Peyer's patch (tissue), 4 donors: ENCODE measurements at regions not wholly inside any gene's neighbourhood (a gene's known extent, or its start where the extent isn't known, plus 50 kb on each side); places are given as distances from the start of the nearest gene placed in this dataset.

Source experiments
- DNase-seq, 3 donors: peaks; one replicate each; pipeline ENCODE4 v3.0.0-alpha.2; 2017 to 2019
- H3K27ac ChIP-seq, 4 donors: fragments of 200-600 bp; sonication (generic); one replicate each; pipeline ENCODE4 v1.5.1; 2016 to 2019
- H3K27me3 ChIP-seq, 2 donors: fragments of 200-600 bp; sonication (generic); one replicate each; pipeline ENCODE4 v1.5.1; 2019
- H3K36me3 ChIP-seq, 3 donors: fragments of 200-600 bp; sonication (generic); one replicate each; pipeline ENCODE4 v1.5.1; 2016 to 2019
- H3K4me1 ChIP-seq, 4 donors: fragments of 200-600 bp; sonication (generic); one replicate each; pipeline ENCODE4 v1.5.1; 2016 to 2019
- H3K4me3 ChIP-seq, 4 donors: fragments of 200-600 bp; sonication (generic); 1 replicate in 3 of 4; 2 replicates in 1 of 4; pipeline ENCODE4 v1.5.1; 2016 to 2019; ENCODE audit warnings: mild to moderate bottlenecking in 1 of 4
- H3K9me3 ChIP-seq, 4 donors: fragments of 200-600 bp; sonication (generic); one replicate each; pipeline ENCODE4 v1.5.1; 2016 to 2019; ENCODE audit warnings: mild to moderate bottlenecking in 1 of 4
- CTCF ChIP-seq, 6 experiments: fragments of 450-650 bp in 4 of 6; fragments of 200-600 bp in 2 of 6; sonication (generic) in 1 of 6; IDR thresholded peaks; one replicate each; pipeline ENCODE4 v1.5.1; 2017 to 2019; ENCODE audit warnings: antibody characterized with exemption in 6 of 6, mild to moderate bottlenecking in 3 of 6, moderate library complexity in 1 of 6
- POLR2A ChIP-seq, 2 donors: fragments of 450-650 bp; IDR thresholded peaks; one replicate each; pipeline ENCODE4 v1.5.1; 2017; ENCODE audit warnings: antibody characterized with exemption in 2 of 2, mild to moderate bottlenecking in 2 of 2, moderate library complexity in 2 of 2

- TF ChIP-seq POLR2A (IDR thresholded peaks at IDR 0.05): no peak
- no peak for TF ChIP-seq CTCF (IDR thresholded peaks at IDR 0.05)
- H3K4me1 ChIP-seq: no peaks in the 10 kb centered on the region
- no peak overlapping the region for H3K4me3 ChIP-seq
- H3K36me3 ChIP-seq: no peaks in the 10 kb centered on the region
- no peaks in the 10 kb centered on the region for H3K9me3 ChIP-seq
- no peaks in the 10 kb centered on the region for H3K27me3 ChIP-seq
- no peak for DNase-seq
- H3K27ac ChIP-seq: no peak overlapping the region
Measured at GRCh38 chr7:132733860-132734259, 157.6 kb upstream of the PLXNA4 start.

- no peaks in the 10 kb centered on the region for H3K36me3 ChIP-seq
- no peak for TF ChIP-seq POLR2A (IDR thresholded peaks at IDR 0.05)
- no peaks in the 10 kb centered on the region for H3K9me3 ChIP-seq
- H3K4me3 ChIP-seq: no peak overlapping the region
- DNase-seq: no peak
- H3K4me1 ChIP-seq: no peaks in the 10 kb centered on the region
- H3K27ac ChIP-seq: no peak overlapping the region
- no peaks in the 10 kb centered on the region for H3K27me3 ChIP-seq
Measured at GRCh38 chr7:132732321-132732865, 156.1 kb upstream of the PLXNA4 start.

- DNase-seq: no peak
- Histone ChIP-seq H3K4me1 (no peaks in the 10 kb centered on the region), H3K4me3 (no peak overlapping the region), H3K27ac (no peak overlapping the region), H3K9me3 (no peaks in the 10 kb centered on the region), H3K36me3 (no peaks in the 10 kb centered on the region), H3K27me3 (no peaks in the 10 kb centered on the region)
- TF ChIP-seq CTCF (IDR thresholded peaks at IDR 0.05): no peak
- no peak for TF ChIP-seq POLR2A (IDR thresholded peaks at IDR 0.05)
Measured at GRCh38 chr7:132730105-132730504, 153.8 kb upstream of the PLXNA4 start.

GRCh38 chr7:132723506-132724081 is 147.3 kb upstream of the PLXNA4 start:
- Histone ChIP-seq H3K9me3 (peaks cover 0 to 4% (median 0%) of the 10 kb centered on the region in 4 donors), H3K4me1 (no peaks in the 10 kb centered on the region), H3K27ac (no peak overlapping the region), H3K27me3 (no peaks in the 10 kb centered on the region), H3K36me3 (no peaks in the 10 kb centered on the region), H3K4me3 (no peak overlapping the region)
- TF ChIP-seq CTCF (IDR thresholded peaks at IDR 0.05): no peak
- no peak for TF ChIP-seq POLR2A (IDR thresholded peaks at IDR 0.05)
- DNase-seq: no peak

- Histone ChIP-seq H3K4me1 (no peaks in the 10 kb centered on the region), H3K4me3 (no peak overlapping the region), H3K36me3 (no peaks in the 10 kb centered on the region), H3K9me3 (peaks cover 0 to 4% (median 0%) of the 10 kb centered on the region in 4 donors), H3K27ac (no peak overlapping the region), H3K27me3 (no peaks in the 10 kb centered on the region)
- TF ChIP-seq POLR2A (IDR thresholded peaks at IDR 0.05) (no peak), CTCF (IDR thresholded peaks at IDR 0.05) (no peak)
- DNase-seq: no peak
Measured at GRCh38 chr7:132720835-132721234, 144.6 kb upstream of the PLXNA4 start.

- Histone ChIP-seq H3K36me3 (no peaks in the 10 kb centered on the region), H3K4me3 (no peak overlapping the region), H3K9me3 (no peaks in the 10 kb centered on the region), H3K27ac (no peak overlapping the region), H3K4me1 (no peaks in the 10 kb centered on the region), H3K27me3 (no peaks in the 10 kb centered on the region)
- no peak for TF ChIP-seq CTCF (IDR thresholded peaks at IDR 0.05)
- no peak for TF ChIP-seq POLR2A (IDR thresholded peaks at IDR 0.05)
- DNase-seq: no peak
Measured at GRCh38 chr7:132713893-132714292, 137.6 kb upstream of the PLXNA4 start.
